NCI-H1930 (cell line): ENCODE measurements at regions not wholly inside any gene's neighbourhood (a gene's known extent, or its start where the extent isn't known, plus 50 kb on each side); places are given as distances from the start of the nearest gene placed in this dataset.

Experiments used
- DNase-seq, 2 experiments: peaks; one replicate each; lab custom pipeline; 2025; lab: John Stamatoyannopoulos, UW

DNA sequence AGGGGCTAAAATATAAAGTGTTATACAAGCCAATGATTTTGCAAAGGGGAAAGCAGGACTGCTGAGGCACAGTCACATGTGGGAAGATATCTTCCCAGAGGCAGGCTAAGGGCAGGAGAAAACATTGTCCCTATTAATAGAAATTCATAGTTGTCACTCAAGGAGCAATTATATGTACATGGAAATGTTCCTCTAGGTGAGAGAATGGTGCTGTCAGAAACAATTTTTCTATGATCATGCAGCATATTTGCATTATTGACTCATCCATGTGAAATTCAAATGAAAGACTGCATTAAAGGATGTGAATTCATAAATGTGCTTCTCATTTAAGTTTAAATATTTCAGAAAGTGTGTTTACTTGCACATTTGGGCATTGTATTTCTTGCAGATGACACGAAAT, 775.9 kb upstream of the CDH9 start:
- DNase-seq = no peak

DNA sequence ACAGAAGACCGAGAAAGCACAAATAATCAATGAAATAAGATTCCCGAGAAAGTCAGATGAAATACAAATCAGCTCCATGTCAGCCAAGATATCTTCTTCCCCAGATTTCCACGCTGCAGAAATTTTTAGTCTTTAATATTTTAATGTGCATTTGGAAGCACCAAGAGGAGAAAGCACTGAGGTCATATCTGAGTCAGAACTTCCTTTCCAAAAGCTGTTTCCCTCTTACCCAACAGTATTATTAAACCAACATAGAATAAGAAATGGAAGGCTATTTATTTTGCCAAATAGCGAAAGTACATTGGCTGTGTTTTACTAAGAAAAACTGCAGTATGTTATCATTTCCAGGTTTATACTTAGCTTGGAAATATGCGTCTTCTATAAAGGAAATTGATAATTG, 772.1 kb upstream of the CDH9 start:
- DNase-seq = no peak

DNA sequence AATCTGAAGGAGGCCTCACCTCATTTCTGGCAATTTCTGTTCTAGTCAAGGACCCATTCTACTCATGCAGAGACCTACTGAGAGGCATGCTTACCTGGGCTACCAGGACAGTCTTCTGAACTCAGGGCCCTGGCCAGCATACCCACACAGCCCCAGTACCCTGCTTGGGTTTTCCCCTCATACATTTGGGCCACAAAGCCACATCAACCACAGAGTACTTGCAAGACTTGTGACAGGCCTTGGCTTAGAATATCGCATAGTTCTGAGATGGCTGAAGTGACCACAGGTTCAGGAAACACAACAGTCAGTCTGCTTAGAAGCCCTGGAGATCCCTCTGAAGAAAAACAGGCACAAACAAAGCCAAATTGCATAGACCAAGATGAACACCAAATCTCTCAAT, 758.8 kb upstream of the CDH9 start:
- no peak for DNase-seq

DNA sequence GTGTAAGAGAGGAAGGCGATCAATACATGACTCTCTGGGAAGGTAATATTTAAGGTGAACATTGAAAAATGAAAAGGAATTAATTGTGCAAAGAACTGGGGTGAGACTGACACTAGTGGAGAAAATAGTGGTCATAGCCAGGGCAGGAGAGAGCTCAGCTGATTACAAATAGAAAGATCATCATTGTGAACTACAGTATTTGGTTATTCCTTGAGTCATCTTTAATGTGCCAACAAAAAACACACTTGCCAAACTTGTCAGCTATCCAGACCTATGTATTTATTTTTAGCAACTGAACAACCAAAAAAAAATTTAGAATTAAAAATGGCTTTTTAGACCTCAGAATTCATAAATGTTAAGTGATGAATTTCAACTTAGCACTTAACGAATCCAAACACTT, 749.8 kb upstream of the CDH9 start:
- DNase-seq = no peak

DNA sequence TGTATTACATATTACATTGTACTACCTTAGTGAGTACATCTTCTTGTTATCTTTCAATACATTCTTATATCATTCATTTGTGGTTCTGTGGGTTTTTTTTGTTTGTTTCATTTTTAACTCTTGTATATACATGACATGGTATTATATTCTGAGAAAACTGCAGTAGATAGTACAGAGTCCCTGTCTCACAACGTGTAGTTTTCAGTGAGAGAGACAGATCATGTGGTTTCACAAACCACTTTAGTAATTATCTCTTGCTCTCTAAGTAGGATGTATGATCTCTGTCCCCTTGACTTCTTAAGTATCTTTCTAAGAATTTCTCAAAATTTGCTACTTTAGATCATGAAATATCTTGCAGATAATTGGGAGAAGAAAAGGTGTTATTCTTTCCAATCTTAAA, 745.9 kb upstream of the CDH9 start:
- no peak for DNase-seq

DNA sequence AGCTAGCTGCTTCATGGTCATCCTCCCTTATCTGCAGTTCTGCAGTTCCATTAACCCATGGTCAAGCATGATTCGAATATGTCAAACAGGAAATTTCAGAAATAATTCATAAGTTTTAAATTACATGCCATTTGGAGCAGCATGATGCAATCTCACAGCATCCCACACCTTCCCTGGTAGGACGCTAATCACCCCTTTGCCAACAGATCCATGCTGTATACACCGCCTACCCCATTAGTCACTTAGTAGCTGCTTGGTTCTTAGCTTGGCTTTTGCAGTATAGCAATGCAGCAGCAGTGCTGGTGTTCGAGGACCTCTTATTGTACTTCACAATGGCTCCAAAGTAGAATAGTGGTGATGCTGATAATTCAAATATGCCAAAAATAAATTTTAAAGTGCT, 739.7 kb upstream of the CDH9 start:
- DNase-seq = no peak

GRCh38 chr5:27773636-27774035, 735.2 kb upstream of the CDH9 start:
- DNase-seq = no peak

GRCh38 chr5:27773166-27773565, 734.8 kb upstream of the CDH9 start:
- DNase-seq = no peak

GRCh38 chr5:27769748-27770402, 731.5 kb upstream of the CDH9 start:
- no peak for DNase-seq

- DNase-seq = no peak
These were observed 710.5 kb upstream of the CDH9 start for GRCh38 chr5:27748847-27749246.

- peak; percentile 56 to 63 for DNase-seq
These were observed 705.1 kb upstream of the CDH9 start for GRCh38 chr5:27743383-27743979.

DNA sequence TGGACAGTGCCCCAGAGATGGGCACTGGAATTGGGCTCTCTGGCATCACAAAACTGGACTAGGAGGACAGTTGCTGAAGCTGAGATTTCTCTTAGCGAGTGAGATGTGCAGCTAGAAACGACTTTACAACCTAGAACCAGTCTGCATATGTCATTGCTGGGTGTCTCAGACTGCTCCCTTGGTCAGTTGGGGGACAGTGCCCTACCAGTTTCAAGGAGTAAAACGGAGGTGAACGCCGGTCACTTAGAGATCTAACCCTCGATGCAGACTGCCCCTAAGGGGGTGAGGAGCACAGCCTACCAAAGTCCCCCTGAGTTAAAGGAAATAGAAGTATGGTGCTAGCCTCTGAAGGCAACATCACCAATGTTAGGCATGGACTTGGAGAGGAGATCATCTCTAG, 704.4 kb upstream of the CDH9 start:
- DNase-seq = no peak

DNA sequence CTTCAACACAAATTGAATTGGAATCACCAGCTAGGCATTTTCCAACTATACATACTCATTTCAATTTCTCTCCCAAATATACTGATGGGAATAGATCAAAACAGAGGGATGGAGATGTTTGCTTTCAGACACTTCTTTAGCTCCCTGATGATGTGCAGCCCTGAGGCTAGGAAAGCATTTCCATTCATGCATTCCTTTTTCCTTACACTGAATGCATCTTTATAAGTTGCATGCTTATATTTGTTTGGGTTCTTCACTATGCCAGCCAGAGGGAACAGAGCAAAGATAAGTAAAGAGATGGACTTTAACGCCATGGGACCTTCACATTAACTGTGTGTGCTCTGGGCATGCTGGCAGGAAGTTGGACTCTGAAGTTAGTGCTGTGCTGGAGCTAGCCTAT, 696.5 kb upstream of the CDH9 start:
- DNase-seq = no peak

- no peak for DNase-seq
These were observed 694.9 kb upstream of the CDH9 start for GRCh38 chr5:27733237-27733636.

- DNase-seq = no peak
These were observed 688.9 kb upstream of the CDH9 start for GRCh38 chr5:27727254-27727653.

DNA sequence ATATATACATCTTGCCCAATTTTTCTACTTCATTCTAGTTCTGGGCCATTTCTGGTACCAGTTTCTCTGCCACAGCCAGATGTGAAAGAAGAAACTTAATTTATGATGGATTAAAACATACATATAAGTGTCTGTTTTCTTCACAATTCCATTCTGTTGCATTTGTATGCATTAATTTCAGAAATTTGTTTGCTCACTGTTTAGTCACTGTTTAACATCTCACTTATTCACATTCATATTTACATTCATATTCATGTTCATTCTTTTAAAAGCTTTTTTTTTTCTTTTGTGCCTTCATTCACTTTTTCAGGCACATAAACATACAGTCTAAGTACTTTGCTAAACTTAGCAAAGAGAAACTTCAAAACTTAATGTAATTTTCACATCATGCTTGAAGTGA, 684.0 kb upstream of the CDH9 start:
- DNase-seq = no peak

DNA sequence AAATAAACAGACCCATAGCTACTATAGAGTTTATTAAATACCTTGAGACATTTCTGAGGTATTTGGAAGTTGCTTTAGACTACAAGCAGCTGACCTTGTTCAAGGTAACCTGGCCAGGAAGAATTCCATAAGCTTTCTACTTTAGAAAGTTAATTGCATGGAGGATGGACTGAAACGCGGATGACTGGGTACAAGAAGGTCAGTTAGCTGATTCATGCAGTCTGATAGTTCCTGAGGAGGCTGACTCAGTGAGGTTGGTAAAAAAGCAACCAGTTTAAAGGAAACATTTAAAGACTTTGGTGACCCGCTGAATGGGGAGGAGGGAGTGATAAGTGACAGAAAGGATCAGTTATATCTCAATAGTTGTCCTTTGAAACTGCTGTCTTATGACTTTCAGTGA, 670.1 kb upstream of the CDH9 start:
- no peak for DNase-seq

GRCh38 chr5:27706832-27707231, 668.4 kb upstream of the CDH9 start:
- DNase-seq = no peak

- no peak for DNase-seq
These were observed 667.3 kb upstream of the CDH9 start for GRCh38 chr5:27705661-27706060.

GRCh38 chr5:27701931-27702903, 663.8 kb upstream of the CDH9 start:
- DNase-seq = no peak

DNA sequence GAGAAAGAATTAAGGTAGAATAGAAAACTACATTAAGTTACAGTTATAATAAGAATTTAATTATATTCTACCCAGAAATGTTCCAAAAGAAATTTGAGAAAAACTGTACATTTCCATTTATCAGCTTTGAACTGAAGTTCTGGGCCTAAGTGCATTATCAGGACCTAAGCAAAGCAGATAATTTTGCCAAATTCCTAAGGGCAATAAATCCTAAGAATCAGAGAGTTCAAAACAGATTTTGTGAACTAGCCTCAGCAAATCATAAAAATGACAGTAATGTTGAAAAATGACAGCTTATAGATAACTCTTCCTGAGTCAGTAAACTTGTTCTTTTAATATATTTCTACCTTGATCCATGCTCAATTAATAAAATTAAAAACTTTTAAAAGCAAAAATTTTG, 662.1 kb upstream of the CDH9 start:
- no peak for DNase-seq

DNA sequence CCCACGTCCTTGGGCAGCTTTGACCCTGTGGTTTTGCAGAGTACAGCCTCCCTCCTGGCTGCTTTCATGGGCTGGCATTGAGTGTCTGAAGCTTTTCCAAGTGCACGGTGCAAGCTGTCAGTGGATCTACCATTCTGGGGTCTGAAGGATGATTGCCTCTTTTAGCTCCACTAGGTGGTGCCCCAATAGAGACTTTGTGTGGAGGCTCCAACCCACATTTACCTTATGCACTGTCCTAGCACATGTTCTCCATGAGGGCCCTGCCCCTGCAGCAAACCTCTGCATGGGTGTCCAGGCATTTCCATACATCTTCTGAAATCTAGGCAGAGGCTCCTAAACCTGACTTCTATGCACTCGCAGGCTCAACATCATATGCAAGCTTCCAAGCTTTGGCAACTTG, 644.2 kb upstream of the CDH9 start:
- DNase-seq = no peak

- no peak for DNase-seq
These were observed 614.1 kb upstream of the CDH9 start for GRCh38 chr5:27652505-27652904.
